ENCODE measurements at regions not wholly inside any gene's neighbourhood (a gene's known extent, or its start where the extent isn't known, plus 50 kb on each side); places are given as distances from the start of the nearest gene placed in this dataset.
"Not testable (repeated sequence)": the region's sequence is repeated elsewhere in the genome, so short reads cannot be mapped to it uniquely, and the experiment has no call there.

- no peak for DNase-seq (ENCODE audit: low spot score)
Observed at GRCh38 chr7:109745677-109746410, 1176.2 kb downstream of the DNAJB9 start.

DNA sequence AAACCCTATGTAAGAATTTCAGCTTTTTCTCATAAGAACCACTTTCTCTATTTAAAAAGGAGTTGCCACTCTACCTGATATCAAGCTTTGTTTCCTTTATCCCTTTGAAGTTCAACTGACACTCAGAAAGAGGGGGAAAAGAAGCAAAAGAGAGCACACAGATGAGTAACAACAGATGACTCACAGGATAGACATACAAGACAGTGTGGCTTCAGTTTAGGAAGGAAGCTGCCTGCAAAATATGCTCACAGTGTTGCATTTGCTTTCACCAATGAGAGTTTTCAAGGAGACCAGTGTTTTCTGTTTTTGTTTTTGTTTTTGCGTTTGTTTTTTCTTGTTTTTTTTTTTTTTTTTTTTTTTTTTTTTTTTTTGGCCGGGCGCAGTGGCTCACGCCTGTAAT is 1181.6 kb downstream of the DNAJB9 start:
- DNase-seq (ENCODE audit: low spot score): no peak

- DNase-seq (ENCODE audit: low spot score): no peak
Observed at GRCh38 chr7:109752068-109752467, 1182.4 kb downstream of the DNAJB9 start.

- DNase-seq (ENCODE audit: low spot score): no peak
Observed at GRCh38 chr7:109757713-109758112, 1188.0 kb downstream of the DNAJB9 start.

GRCh38 chr7:109763611-109764010 is 1193.9 kb downstream of the DNAJB9 start:
- DNase-seq (ENCODE audit: low spot score): peak; percentile 51

- DNase-seq (ENCODE audit: low spot score): no peak
Observed at GRCh38 chr7:109772161-109772560, 1202.5 kb downstream of the DNAJB9 start.

- no peak for DNase-seq (ENCODE audit: low spot score)
Observed at GRCh38 chr7:109782806-109783205, 1213.1 kb downstream of the DNAJB9 start.

DNA sequence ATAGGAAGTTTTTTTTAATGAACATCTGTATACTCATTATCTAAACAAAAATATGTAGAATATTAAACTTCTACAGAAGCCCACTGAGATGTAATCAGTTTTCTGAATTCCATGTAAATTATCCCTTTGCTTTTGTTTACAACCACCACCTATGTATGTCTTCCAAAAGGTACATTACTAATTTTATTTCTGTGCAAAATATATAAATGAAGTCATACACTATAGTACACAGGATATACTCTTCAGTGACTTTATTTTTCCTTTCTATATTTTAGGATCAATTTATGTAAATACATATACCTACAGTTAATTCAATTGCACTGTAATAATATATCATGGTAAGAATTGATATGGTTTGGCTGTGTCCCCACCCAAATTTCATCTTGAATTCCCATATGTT is 1236.9 kb downstream of the DNAJB9 start:
- DNase-seq (ENCODE audit: low spot score): no peak

GRCh38 chr7:109821156-109821555 is 1251.5 kb downstream of the DNAJB9 start:
- DNase-seq (ENCODE audit: low spot score): no peak

DNA sequence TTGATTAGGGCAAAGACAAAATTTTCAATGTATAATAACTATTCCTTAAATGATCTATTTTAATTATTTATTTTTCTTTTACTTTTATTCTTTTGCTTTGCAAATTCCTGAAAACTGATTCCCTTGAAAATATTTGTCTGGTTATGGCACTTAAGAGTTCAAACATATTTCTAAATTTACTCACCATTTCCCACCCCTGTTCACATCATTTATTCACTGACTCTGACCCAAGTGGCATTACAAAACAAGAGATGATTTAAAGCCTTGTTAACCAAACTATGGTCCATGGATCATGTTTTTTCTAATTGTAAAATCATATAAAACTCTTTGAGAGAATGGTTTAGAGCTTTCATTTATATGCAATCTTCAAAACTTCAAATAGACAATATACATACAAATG is 1256.1 kb upstream of the LRRN3 start:
- no peak for DNase-seq (ENCODE audit: low spot score)

GRCh38 chr7:109835577-109835976 is 1255.3 kb upstream of the LRRN3 start:
- no peak for DNase-seq (ENCODE audit: low spot score)

DNA sequence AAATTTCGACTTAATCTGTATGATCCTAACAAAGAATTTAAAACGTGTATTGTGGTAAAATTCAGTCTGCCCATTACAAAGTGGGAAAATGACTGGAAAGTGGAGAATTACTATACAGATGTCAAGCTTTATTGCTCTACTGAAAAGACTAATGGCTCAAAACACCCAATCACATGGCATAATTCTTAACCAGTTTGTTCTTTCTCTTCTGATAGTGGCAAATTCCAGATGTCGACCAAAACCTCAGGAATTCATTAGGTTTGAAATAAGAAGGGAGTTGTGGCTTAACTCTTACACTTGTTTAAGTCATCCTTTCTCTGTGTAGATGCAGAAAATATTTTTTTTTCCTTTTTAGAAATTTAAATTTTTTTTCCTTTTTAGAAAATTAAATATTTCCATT is 1254.9 kb upstream of the LRRN3 start:
- peak; percentile 10 for DNase-seq (ENCODE audit: low spot score)

DNA sequence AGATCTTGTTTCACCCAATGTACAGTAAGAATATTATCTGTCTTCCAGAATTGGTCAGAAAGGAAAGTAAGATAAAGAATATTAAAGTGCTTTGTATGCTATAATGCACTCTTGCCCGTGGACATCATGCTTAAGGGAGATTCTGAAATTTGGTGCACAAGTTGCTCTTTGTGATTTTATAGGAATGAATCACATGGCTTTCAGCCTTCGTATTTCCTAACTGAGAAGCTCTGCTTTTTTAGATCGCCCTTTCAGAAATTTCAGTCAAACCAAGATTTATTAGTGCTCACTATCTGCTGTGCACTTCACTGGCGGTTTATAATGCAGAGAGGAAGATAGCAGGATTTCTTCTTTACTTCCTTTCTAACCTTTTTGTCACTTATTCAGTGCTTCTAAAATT is 1248.5 kb upstream of the LRRN3 start:
- DNase-seq (ENCODE audit: low spot score): no peak

DNA sequence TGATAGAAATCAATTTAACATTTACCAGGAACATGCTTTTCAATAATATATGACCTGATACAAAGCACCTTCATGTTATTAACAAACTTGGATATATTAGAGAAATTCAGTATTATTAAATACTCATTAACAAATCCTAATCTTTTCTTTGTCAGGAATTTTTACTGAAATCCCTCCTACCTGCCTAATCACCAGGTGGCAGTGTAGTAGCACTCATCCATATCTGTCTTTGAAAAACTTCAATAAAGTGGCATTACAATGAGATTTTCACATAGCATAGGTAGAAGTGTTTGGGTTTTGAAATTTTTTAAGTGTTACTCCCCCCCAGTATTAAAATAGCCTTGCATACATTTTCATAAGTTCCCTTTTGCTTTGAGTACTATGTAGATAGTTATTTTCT is 1246.6 kb upstream of the LRRN3 start:
- peak; percentile 35 for DNase-seq (ENCODE audit: low spot score)

DNA sequence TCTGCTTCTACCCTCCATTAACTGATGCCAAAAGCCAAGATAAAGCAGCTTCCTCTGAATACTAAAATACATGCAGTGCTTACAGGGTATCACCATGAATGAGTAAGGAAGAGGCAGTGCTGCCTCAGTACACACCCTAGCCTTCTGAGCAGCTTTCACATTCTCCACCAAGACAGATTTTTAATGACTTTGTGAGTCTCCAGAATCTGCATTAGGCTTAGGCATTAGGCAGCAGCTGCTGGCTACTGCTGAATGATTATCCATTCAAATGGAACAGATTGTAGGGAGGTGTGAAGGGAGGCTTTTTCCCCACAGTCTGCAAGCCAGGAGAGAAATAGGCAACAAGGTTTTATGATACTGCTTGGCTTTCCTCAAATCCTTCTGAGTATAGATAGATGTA is 1226.7 kb upstream of the LRRN3 start:
- no peak for DNase-seq (ENCODE audit: low spot score)

DNA sequence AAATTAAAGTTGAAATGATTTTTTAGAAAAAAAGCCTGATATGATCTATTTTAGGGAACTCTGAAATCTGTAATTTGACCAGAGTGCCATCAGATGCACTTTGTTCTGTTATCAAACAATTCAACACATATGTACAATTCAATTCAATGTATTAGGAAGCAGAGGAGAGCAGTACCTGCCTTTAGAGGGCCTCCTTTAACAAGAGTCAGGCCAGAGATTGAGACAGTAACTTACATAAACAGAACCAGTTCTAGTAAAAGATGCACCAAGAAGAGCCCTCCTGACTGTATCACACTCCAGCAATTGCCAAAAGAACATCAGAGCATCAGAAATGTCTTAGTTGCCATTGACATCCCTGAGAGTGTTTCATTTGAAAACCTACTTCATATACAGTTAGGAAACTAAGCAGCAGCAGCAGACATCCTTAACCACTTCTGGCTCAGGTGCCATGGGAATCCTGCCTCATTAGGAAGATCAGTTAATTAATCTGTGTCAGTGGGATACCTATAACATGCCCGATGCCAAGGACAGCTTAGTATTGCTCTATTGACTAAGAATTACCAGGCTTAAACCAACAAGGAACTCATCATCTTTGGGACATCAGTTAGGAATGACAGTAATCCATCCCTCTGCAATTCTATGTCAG is 1222.6 kb upstream of the LRRN3 start:
- DNase-seq (ENCODE audit: low spot score): no peak

DNA sequence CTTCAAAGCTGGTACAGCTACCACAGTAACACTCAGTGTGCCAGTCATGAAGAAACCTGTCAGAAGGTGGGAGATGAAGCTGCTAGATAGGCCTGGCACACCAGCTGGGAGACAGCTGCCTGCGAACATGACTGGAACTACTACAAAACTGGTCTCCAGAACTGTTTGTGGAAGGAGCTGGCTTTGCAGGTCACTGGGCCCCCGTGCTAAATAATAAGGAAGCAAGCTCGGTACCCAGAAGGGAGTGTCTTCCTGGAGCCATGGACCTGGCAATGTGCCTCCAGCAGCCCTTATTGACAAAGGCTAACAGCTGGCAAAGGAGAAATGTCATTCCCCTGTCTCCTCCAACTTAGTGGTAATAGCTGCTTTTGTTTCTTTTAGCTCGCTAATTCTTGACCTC is 1217.6 kb upstream of the LRRN3 start:
- DNase-seq (ENCODE audit: low spot score): no peak

DNA sequence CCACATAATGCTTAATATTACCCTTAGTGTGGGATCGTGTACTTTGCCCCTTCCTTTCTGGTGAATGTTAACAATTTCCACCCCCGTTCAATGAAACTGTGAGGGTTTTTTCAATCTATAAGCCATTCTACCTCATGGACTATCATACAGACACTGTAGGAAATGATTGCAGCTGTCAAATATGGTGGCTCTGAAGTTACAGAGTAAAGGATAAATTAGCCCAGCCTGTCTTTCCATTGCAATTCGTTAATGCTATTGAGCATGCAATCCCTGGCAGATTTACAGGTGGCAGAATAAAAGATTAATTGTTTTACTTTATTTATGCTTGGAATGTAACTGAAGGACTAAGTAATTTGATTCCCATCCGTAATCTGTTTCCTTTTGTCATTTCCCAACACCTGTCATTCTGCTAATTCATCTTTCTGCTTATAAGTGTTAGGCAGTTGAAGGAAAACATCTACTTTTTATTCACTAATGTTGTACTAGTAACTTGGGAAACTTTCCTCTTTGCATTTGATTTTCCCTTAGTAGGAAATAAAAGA is 1211.6 kb upstream of the LRRN3 start:
- DNase-seq (ENCODE audit: low spot score): no peak

GRCh38 chr7:109890622-109891021 is 1200.3 kb upstream of the LRRN3 start:
- DNase-seq (ENCODE audit: low spot score): no peak

GRCh38 chr7:109893231-109893630 is 1197.7 kb upstream of the LRRN3 start:
- no peak for DNase-seq (ENCODE audit: low spot score)

DNA sequence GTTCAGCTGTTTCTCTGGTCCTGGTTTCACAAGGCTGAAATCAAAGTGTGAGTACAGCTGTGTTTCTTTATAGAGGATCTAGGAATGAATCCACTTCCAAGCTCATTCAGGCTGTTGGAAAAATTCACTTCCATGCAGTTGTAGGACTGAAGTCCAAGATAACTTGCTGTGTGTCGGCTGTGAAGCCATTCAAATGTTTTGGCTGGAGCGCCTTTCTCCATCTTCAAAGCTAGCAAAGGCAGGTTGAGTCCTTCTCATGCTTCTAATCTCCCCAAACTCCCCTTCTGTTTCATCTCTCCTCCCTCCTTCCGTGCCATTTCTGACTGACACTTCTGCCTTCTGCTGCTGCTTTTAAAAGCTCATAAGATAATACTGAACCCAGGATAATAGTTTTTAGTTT is 1195.4 kb upstream of the LRRN3 start:
- DNase-seq (ENCODE audit: low spot score): no peak

DNA sequence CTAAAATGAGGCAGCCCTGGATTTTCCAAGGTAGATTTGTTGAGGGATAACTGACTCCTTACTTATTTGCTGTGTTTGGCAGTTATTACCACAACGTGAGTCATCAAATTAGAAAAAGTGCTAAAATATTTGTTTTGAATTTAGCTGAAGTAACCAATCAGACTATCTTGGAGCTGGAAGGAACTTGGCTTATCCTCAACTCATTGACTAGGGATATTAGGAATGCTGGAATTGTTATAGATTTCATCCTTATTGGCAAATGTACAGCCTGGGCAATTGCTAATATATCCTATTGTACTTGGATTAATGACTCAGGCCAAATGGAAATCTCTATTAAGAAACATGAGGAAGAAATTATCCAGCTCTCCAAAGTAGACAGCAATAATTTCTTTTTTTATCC is 1189.0 kb upstream of the LRRN3 start:
- no peak for DNase-seq (ENCODE audit: low spot score)

DNA sequence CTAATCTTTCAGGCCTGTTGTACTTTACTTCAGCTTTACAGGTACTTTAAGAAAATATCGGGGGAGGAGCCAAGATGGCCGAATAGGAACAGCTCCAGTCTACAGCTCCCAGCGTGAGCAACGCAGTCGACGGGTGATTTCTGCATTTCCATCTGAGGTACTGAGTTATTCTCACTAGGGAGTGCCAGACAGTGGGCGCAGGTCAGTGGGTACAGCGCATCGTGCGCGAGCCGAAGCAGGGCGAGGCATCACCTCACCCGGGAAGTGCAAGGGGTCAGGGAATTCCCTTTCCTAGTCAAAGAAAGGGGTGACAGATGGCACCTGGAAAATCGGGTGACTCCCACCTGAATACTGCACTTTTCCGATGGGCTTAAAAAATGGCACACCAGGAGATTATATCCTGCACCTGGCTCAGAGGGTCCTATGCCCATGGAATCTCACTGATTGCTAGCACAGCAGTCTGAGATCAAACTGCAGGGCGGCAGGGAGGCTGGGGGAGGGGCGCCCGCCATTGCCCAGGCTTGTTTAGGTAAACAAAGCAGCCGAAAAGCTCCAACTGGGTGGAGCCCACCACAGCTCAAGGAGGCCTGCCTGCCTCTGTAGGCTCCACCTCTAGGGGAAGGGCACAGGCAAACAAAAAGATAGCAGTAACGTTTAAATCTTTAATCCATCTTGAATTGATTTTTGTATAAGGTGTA is 1185.4 kb upstream of the LRRN3 start:
- not testable (repeated sequence) for DNase-seq (ENCODE audit: low spot score)

Measured in H4 (cell line).